Stimulated activated CD4-positive, alpha-beta T cell treated with anti-CD3 and anti-CD28 coated beads, TNF-alpha, amount 100 ng/mL, for 1 hour (primary cell): ENCODE measurements at regions not wholly inside any gene's neighbourhood (a gene's known extent, or its start where the extent isn't known, plus 50 kb on each side); places are given as distances from the start of the nearest gene placed in this dataset.

Experiments used
- DNase-seq, 3 donors: peaks; one replicate each; pipeline ENCODE4 v3.0.0-alpha.2; 2020; ENCODE audit warnings: low read depth in 3 of 3, low spot score in 1 of 3

DNA sequence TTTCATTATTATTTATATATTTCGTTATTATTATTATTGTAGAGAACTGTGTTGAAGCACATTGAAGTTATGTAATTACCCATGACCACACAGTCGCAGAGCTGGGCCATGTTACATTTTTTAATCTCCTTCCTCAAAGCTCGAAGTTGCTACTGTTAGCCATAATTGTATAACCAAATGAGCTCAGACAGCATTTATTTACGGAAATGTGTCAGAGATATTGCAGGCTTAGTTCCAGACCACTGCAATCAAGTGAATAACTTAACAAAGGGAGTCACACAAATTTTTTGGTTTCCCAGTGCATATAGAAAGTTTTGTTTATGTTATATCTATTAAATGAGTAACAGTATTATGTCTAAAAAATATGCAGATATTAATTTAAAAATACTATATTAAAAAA is 147.1 kb upstream of the SLITRK1 start:
- no peak for DNase-seq

DNA sequence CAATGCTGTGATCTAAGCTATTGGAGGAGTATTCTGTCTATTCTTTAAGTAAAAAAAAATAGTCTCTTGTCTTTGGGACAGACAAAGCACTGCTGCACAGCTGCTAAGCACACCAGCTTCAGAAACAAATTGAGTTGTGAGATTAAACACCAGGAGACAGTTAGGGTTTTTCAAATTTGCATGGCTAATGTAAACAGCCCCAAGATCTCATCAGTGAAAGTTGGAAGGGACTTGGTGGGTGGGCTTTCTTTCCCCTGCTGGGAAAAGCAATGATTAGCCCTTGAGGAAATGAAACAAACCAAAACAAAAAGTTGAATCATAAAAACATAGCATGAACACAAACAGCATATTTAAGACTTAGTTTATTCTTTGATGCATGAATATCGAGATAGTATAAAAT is 143.6 kb upstream of the SLITRK1 start:
- no peak for DNase-seq

DNA sequence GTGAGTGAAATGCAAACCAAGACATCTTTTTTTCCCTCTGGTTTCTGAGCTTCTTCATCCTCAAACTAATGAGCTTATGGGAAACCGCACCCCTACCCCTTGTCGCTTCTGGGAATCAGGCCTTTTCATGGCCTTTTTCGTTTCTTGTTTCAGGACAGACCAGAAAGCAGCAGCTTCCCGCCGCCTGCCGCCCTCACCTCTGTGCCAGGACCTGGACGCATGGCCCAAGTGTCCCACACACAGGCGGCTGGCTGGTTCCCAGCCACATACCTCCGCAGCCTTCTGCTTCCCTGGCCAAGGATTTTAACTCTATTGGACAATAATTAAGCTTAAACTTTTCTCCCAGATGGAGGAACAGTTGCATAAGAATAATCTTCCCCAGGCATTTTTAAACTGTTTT is 114.1 kb upstream of the SLITRK1 start:
- no peak for DNase-seq

DNA sequence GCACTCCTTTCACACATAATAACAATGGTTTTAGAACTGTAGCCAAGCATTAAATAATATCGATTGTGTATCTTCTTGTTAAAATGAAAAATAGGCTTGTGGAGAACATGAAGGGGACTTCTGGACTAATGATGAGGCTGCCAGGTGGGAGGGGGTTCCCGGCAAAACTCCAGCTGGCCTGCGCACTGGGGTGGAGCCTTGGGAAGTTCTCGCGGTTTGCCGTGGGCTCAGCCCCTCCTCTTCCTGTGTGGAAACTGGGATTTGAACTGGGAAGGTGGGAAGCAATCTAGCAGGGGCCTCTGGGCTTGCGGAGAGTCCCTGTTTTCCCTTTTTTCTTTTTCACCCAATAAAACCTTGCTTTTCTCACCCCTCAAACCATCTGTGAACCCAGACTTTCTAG is 113.7 kb upstream of the SLITRK1 start:
- no peak for DNase-seq

DNA sequence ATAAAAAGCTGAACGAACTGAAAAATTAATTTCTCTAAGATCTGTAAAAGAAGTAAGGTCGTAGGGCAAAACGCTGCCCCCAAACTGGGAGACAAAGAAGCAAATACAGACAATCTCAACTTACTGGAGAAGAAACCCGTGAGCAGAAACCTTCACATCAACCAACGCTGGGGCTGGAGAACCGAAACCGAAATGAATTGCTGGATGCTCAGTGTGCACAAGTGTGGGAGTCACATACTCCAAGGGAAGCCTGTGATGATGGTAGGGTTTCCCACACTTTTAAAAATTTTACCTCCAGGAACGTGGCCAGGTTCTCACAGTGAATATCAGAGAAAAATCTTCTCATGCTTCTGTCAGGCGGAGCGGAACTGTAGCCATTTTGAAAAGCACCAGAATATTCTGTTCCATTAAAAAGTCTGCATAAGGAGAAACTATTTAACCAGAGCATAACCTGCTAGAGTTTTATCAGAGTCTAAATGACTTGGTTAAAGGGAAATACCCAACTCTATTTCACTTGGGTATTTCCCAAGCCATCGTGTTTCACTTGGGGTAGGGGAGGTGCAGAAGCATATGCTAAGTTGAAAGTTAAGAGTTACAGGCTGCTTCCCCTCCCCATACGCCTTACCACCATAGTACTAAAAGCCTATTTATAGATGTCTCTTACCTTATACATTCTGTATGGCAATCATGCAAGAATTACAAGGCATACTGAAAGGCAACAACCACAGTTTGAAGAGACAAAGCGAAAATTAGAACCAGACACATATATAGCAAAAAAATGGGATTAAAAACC is 110.5 kb upstream of the SLITRK1 start:
- no peak for DNase-seq

DNA sequence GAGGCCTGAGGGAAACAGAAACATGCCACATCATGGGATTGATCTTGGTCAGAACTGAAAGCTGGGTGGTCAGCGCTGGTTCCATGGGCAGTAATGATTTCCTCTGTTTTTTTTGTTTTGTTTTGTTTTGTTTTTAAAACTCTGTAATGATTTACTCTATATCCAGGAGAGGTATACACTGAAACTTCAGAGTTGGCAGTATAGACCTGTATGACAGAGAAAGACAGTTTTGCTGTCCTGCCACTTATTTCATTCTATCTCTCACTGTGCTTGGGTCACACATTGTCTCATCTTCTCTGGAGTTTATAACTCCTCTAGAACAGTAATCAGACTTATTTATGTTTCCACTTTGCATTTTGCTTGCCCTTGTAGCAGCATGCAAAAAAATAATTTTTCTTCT is 105.1 kb upstream of the SLITRK1 start:
- DNase-seq: no peak

DNA sequence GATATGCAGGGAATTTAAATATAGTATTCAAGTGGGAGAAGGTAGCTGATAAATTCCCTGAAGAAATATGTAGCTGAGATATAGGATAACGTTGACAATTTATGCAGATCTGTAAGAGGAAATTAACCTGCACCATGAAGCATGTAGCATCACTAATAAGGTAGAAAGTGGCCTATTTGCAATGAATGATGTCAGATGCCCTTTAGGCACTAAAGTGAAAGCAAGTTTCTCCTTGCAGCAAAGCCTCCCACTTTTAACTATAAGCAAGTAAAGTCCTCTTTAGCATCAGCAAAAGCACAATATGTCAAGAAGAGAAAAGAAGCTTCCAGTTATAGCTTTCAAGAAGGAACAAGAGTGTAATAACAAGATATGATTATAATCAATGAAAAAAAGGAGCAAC is 102.5 kb upstream of the SLITRK1 start:
- no peak for DNase-seq

DNA sequence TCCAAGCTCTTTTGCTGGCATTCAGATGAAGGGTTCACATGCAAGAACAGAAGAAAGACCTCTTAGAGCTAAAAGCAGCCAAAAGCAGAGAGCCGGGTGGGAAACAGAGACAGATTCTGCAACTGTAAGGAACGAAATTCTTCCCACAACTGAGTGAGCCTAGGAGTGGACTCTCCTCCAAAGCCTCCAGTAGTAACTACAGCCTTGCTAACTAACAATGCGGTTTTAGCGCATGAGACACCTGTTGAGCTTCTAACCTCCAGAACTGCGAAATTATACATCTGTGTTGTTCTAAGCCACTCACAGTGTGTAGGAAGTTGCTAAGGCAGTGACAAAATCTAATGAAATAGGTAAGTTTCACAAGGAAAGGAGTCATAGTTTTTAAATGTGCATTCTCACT is 98.1 kb upstream of the SLITRK1 start:
- DNase-seq: no peak

DNA sequence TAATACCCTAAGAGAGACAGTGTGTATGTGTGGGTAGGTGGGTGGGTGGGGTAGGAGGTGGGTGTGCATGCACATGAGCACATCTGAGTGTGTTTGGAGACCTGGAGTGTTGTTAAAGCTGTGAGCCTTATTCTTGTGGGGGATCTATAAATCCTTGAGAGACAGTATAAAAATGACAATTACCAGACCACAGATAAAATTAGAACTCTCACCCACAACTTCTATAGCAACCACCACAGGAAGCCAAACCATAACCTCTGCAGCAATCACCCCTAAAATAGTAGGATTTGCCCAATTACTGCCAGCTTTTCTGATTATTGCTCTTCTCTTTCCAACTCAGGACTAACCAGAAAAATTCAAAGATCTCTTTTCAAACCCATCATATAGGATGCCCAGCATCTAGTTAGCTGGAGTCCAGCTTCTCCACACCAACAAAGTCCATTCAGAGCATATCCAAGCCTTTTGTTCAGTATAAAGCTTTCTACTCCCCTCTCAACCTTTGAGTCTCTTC is 93.4 kb upstream of the SLITRK1 start:
- DNase-seq: no peak

DNA sequence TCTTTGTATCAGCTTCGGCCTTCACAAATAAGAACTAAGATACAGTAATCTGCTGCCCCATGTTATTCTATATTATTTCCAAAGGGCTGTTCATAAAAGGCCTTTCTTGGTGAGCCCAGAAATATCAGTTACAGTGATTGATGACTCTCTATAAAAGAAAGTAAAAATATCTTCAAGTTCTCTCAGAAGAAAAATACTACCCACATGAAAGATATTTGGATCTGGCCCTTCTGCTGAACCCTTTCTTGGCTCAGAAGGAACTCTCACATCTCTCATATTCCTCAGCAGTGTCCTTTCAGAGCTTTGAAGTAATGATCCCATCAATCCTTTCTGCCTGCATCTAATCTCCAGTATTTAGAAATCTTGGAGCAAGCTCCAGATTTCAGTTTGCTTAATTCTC is 76.3 kb upstream of the SLITRK1 start:
- DNase-seq: no peak

DNA sequence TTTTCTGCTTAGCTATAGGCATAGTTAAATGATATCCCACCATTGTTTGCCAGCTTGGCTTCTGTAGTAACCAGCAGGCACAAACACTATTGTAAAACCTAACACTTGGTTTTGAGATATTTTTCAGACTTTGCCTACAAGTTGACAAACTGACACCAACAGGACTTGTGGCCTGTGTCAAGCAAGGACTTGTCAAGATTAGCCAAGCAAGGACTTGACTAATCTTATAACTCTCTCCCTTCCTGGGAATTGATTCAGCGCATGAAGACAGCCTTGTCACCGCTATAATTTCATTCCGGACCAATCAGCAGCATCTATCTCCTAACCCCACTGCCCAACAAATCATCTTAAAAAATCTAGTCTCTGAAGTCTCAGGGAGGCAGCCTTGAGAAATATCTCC is 72.7 kb upstream of the SLITRK1 start:
- DNase-seq: no peak

DNA sequence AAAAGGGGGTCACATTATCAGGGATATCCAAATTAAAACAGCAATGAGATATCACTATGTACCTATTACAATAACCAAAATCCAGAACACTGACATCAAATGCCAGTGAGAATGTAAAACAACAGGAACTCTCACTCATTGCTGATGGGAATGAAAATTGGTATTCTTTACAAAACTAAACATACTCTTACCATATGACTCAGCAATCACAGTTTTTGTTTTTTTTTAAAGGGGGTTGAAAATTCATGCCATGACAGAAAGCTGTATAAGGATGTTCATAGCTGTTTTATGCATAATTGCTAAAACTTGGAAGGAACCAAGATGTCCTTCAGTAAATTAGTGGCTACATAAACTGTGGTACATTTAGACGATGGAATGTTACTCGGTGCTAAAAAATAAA is 71.6 kb upstream of the SLITRK1 start:
- DNase-seq: no peak

DNA sequence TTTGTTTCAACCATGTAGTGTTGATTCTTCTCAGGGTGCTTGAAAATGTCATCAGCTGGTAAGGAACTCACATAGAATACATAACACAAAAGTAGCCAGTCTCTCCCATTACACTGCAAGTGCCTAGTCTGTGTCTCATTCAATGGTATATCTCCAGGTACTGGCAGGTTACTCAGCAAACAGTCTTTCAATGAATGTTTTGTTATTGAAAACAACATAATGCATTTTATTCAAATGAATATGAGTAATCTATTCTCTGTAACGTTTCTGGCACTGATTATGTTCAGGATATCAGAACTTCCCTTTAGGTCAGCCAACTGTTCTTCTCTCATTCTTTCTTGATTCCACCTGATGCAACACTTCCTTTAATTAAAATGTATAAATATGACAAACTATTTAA is 68.0 kb upstream of the SLITRK1 start:
- DNase-seq: no peak

DNA sequence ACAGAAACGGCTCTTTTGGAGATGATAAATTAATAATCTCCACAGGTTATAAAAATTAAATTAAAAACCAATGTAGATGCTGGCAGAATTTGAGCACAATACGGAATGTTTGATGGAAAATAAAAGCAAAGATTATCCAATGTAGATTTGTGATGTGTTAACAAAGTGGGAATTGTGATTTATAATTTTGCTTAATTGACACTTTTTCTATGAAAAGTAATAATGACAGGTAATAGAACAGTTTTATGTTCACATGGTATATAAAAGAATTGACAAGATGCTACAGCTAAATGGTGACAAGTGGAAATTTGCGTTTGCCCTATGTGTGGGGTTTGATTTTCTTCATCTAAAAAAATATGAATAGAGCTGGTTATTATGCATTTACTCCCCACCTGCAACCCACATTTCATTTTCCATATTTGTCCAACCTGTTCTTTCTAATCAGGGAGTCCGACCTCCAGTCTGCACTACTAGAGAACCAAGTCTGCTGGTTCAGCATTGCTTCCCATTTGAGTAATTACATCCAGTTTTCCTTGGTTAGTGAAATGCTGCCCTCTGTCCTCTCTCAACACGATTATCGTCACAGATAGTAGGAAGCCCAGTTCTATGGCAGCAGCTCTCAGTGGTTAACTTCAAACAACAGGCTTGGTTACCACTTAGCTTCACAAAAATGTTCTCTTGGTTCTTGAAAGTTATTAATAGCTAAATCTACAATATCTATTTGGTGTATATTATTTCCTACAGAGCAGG is 61.4 kb upstream of the SLITRK1 start:
- no peak for DNase-seq

DNA sequence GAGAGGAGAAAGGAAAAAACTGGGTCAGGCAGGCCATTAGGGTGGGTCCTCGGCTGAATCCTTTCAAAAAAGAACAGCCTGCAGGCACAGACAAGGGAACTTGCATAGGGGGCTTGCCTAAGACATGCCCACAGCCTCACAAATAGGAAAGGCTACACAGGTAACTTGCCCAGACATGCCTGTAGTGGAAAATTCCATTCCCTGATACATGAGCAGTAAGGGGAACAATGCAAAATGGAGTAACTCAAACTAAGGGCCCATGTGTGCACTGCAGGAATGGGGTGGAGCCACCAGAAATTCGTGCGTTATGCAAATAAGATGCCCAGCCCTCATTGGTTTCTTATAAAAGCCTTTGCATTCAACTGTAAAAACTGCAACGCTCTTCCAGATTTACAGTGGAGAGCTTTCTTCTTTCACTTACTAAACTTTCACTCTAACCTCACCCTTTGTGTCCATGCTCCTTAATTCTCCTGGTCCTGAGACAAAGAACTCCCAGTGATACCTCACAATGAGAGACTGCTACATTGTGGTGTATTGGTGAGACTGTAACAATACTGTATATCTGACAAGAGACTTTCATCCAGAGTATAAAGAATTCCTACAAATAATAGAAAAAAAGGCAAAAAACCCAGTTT is 59.5 kb upstream of the SLITRK1 start:
- DNase-seq: no peak

DNA sequence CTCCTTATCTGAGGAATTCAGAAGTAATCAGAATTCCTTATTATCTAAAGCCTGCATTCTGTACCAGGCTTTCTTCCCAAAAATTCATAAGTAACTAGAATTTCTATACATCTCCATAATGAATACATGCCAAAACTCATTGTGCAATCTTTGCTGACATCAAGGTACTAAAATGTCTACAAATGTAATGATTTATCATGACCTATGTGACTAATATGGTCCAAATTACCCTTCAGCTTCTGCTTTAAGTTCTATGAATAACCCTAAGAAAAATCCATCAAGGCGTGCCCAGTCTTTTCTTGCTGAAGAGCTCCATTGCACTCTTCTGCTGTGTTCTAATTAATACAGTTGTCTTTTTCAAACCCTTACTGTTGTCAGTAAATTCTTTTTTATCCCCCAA is 58.5 kb upstream of the SLITRK1 start:
- no peak for DNase-seq

DNA sequence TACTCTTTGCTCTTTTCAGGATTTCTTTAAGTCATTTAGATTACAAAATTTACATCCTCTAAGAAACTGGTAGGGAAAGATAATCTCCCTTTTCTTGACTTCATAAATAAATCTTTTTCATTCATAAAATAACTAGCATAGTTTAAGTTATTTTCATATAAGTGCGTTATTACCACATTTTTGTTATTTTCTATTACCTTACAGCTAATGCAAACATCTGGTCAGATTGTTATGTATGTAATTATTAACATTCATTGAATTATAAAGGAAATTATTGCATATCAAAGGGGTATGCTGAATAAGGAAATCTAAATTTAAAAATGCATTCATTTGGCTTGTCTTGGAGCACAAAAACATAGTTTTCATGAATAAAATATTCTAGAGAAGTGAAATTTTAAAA is 55.3 kb upstream of the SLITRK1 start:
- DNase-seq: no peak

DNA sequence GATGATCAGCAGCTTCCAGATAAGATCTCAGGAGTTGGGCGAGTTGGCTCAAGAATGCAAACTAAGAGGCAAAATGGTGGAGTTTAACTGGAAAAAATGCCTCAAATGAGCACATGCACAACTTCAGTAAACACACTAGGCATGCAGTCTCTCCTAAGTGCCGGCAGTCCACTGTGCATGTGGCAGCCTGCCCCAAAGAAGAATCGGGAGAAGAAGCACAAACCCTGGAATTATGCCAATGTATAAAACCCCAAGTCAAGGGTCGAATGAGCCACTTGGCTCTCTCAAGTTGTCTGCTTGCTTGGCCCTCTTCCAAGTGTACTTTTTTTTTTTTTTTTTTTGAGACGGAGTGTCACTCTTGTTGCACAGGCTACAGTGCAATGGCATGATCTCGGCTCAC is 53.3 kb upstream of the SLITRK1 start:
- no peak for DNase-seq
